HT-29 (cell line): ENCODE measurements at regions not wholly inside any gene's neighbourhood (a gene's known extent, or its start where the extent isn't known, plus 50 kb on each side); places are given as distances from the start of the nearest gene placed in this dataset.
A peak's percentile ranks its signal among the peaks of the same experiment; 100 is the strongest.

ENCODE experiments used
- DNase-seq: peaks from one replicate; pipeline ENCODE4 v3.0.0-alpha.2; 2015; ENCODE audit warnings: low spot score

GRCh38 chr20:52493171-52493721, 301.7 kb upstream of the ZFP64 start:
- DNase-seq: no peak

- no peak for DNase-seq
These were observed 299.3 kb upstream of the ZFP64 start for GRCh38 chr20:52490711-52491430.

- no peak for DNase-seq
These were observed 292.9 kb upstream of the ZFP64 start for GRCh38 chr20:52484438-52484837.

- no peak for DNase-seq
These were observed 291.8 kb upstream of the ZFP64 start for GRCh38 chr20:52483382-52483781.

DNA sequence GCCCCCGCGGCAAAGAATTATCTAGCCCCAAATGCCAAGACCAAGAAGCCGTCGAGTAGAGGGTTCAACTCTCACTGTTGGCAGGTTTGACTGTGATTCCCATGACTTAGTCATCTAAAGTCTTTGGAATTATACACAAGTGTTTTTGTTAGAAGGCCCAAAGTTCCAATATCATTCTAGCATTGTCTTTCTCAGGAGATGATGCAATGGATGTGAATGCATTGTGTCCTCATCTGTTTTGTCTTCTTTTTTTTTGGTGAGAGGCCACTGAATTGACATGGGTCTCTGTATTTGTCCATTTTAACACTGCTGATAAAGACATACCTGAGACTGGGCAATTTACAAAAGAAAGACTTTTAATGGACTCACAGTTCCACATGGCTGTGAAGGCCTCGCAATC, 290.5 kb upstream of the ZFP64 start:
- no peak for DNase-seq

- no peak for DNase-seq
These were observed 289.9 kb upstream of the ZFP64 start for GRCh38 chr20:52481443-52481842.

DNA sequence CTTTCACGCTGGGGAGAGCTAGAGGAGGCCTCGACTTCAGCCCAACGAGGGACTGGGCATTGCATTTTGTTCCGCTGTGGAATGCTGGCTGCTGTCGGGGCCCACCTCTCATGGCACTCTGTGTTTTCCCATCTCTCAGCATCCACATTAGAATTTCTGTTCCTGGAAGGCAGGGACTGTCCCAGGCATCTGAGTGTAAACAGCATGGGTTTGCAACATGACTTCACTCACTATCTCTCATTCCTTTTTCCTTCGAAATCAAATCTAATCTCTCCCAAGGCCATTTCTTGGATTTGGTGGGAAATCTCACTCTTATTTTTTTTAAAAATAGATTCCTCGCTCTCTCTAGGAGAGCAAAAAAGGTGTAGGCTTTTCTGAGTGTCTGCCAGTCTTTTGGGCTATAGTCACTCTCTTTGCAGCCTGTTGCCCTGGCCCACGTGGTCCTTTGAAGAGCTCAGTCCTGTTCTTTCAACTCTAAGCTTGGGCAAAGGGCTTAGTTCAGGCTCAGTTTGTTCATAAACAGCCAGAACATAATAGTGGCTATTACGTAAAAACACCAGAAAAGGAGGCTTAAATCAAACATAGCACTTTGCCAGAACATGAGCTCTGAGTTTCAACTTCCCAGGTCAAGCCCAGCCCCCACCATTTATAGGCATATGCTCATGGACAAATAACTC, 284.6 kb upstream of the ZFP64 start:
- DNase-seq: no peak

DNA sequence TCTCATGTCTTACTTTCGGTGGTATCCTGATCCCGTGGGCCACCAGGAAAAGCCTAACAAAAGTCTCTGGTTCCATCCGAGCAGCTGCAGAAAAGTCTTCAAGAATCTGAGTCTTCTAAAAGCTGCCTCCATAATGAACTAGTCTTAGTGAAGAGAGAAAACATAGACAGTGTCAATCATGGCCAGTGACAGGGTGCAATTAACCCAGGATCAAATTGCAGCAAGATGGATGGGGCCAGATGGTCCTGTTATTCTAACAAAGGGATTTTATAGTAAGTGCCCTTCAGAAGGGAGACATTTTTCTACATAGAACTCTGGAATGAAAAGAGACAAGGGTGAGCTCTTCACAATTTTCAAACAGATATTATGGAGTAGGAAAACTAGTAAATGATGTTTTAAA, 281.6 kb upstream of the ZFP64 start:
- DNase-seq: no peak

- no peak for DNase-seq
These were observed 279.0 kb upstream of the ZFP64 start for GRCh38 chr20:52470561-52470960.

- peak; percentile 14 for DNase-seq
These were observed 277.5 kb upstream of the ZFP64 start for GRCh38 chr20:52469128-52469527.

GRCh38 chr20:52465991-52466390, 274.4 kb upstream of the ZFP64 start:
- no peak for DNase-seq

DNA sequence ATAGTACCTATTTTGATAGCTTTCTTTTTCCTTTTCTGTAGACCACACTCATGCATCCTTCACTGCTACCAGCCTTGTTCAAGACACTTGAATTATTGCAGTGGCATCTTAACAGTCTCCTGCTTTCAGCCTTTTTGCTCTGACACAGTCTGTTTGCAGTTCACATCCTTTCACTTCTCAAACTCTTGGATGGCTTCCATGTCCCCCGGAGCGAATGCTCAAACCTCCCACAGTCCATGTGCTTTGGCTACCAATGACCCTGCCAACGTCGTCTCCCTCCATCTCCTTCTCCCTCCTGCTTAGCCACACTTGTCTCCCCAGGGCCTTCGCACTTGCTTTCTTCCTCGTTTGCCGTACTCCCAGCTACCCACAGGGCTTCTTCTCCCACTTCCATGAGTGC, 270.0 kb upstream of the ZFP64 start:
- no peak for DNase-seq

- DNase-seq: no peak
These were observed 267.6 kb upstream of the ZFP64 start for GRCh38 chr20:52459150-52459549.

DNA sequence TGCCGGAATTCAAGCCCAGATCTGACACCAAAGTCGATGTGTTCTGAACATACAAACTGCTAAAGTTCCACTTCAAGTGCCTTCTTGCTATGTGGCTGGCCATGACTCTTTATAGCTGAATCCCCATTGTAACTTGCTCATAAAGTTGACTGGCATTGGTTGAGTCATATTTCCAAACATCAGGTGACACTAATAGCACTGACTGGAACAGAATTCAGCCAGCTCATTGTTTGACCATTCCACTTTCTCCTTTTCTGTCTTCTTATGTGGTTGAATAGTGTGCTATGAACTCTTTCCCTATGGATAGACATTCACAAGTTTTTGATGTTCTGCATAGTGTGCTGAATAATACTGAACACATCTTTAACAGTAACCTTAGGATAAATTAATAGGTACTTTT, 266.2 kb upstream of the ZFP64 start:
- no peak for DNase-seq

DNA sequence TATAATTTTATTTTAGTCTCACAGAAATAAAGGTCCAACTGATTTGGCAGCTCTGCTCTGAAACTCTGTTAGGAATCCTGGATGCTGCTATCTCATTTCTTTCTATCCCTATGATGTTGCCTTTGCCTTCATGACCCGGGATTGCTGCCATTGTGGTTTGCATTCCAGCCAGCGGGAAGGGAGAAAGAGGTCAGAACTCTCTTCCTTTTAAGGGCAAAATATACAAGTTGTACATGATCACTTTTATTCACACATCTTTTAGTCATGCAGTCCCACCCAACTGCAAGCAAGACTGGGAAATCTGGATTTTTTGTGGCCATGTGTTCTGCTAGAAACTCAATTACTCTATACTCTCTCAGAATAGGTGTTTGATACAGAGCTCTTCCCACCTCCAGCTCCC, 263.1 kb upstream of the ZFP64 start:
- DNase-seq: no peak

DNA sequence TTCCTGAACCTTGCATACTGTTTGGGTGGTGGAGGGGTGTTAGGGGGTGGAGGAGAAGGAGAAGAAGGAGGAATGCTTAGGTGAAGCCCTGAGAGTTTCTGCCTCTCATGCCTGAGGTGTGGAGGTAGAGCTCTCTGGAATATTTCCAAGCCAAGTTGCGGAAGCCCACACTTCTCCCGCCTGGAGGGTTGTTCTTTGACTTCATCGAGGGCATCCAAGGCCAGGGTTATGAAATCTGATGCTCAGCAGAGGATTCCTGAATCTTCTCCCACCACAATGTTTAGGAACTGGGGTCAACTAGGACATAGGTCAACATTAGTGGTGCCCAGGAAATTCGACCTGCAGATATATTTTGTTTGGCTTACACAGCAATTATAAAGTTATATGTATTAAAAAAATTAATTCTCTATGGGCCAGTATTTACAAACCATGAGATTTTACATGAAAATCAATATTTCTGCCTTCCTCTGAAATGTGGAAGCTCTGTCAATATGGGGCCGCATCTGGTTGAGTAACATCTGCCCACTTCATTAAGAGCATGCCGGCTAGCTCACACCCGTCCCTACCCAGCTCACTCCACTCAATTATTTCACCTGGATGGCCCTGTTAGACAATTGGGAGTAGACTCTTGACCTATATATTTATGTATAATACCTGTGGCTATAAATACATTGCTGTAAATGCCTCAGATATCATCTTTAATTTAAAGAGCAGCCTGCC, 257.1 kb upstream of the ZFP64 start:
- no peak for DNase-seq

- DNase-seq: no peak
These were observed 255.6 kb upstream of the ZFP64 start for GRCh38 chr20:52447225-52447551.

DNA sequence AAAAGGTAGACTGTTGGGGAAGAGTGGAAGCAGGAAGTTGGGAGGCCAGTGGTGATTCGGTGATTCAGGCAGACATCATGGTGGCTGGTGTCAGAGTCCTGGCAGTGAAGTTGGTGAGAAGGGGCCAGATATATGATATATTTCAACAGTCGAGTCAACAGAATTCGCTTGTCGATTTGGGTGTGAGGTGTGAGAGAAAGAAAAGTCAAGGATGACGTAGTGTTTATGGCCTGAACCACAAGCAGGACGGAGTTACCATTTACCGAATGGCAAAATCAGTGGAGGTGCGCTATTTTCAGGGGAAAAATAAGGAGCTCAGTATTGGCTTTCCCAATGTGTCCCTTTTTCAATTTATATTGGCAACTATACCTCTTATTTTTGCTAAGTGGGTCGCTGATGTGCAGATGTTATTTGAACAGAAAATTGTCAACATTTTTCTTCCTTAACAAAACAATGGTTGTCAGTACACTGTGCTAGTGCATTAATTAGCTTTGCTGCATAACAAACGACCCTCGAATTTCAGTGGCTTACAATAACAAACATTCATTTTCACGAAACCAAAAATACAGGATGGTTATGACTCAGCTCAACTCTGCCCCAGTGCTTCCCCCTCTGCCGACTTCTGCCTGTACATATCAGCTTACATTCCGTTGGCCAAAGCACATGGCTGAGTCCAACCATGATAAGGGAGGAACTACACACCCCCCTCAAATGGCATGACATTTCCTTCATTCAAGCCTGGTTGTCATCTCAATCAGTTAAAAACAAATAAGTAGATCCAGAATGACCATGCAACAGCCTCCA, 255.0 kb upstream of the ZFP64 start:
- no peak for DNase-seq

DNA sequence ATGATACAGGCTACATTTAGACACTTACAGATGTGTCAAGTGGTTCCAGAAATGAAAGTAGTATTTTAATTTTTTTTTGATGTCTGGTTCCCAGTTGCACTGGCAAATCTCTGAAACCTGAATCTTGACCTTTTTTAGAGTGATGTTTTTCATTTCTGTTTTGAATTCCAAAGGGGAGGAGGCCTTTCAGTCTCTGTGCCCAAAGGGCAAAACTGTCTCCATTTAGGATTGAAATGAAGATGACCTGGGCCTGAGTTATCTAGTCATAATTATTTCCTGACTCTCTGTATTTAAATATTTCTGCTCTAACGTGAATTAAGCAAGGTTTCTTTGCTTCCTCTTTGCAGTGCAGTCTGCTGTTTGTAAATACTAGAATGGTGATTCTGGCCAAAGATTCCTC, 252.9 kb upstream of the ZFP64 start:
- DNase-seq: no peak

- no peak for DNase-seq
These were observed 252.3 kb upstream of the ZFP64 start for GRCh38 chr20:52443874-52444273.

DNA sequence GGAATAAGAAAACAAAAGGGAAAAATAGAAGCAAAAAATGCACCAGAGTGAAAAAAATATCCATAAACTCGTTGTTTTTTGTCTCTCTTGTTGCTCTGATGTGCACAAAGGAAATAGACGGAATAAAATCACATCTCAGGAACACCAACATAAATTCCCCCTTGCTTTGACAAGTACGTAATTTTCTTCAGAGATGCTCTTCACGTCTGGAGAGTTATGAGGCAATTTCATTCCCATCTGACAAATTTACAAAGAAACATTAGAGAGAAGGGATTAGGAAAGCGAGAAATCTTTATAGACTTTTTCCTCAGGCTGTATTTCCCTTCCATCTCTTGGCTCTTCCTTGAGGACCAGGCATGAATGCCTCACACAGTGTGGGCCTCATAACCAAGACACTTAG, 250.1 kb upstream of the ZFP64 start:
- no peak for DNase-seq

DNA sequence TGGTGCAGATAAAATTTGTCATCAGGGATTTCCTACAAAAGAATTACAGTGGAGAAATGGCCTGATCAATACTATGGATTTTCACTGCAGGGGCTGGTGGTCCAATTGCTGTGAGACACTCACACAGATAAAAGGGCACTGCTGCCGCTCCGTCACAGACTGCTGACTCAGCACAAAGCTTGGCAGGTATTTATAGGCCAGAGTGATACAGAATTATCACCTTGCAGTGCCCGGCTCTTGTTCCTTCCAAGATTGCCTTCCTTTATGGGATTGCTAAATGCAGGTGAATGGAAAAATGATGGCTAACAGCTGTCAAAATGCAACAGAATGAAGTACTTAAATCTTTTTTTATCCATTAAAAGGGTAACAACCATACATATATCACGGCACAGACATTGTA, 247.8 kb upstream of the ZFP64 start:
- DNase-seq: no peak
